ENCODE measurements at regions not wholly inside any gene's neighbourhood (a gene's known extent, or its start where the extent isn't known, plus 50 kb on each side); places are given as distances from the start of the nearest gene placed in this dataset.
"Not testable (repeated sequence)": the region's sequence is repeated elsewhere in the genome, so short reads cannot be mapped to it uniquely, and the experiment has no call there.

DNA sequence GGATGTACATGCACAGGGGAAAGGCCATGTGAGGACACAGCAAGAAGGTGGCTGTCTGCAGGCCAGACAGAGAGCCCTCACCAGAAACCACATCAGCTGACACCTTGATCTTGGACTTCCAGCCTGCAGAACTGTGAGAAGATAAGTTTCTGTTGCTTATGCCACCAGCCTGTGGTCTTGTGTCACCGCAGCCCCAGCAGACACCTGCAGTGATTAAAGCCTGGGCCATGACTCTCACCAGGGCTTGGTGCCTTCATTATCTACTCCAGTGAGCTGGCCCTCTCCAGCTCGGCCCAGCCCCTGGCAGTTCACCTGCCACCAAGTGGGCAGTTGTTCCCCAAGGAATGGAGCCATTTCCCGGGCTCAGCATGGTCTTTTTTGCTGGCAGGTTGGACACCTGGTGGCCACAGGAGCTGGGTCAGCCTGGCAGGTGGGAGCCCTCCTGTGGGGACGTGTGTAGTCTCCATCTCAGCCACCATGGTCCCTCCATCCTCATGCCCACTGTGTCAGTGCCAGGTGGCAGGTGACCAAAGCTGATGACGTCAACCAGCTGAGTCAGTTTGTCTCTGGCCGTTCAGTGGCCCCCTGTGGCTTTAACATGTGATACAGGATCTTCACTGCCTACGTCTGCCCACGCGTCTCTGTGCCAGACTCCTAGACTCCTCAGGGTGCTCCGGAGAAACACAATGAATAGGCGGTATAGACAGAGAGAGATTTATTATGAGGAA lies 99.9 kb upstream of the PPP1R26 start:
- no peak for DNase-seq (ENCODE audit: low spot score)

DNA sequence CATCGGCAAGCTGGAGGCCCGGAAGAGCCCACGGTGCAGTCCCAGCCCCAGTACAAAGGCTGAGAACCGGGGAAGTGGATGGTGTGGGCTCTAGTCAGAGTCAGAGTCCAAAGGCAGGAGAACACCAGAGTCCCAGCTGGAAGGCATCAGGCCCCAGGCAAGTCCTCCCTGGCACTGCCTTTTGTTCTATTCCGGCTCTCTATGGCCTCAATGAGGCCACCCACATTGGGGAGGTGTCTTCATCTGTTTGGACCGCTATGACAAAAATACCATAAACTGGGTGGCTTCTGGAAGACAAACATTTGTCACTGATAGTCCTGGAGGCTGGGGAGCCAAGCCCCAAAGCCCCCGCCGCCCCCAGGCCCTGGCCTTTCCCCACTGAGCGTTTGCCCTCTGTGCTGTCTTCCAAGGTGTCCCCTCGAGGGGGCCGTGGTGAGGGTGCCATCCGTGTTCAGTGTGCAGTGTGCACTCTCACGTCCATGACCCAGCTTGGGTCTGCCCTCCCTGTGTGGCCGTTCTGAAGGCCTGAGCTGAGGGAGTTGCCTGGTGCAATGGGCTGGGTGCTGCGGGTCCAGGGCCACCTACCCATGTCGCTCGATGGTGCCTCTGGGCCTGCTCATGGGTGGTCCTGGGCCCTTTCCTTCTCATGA lies 99.1 kb upstream of the PPP1R26 start:
- no peak for DNase-seq (ENCODE audit: low spot score)

DNA sequence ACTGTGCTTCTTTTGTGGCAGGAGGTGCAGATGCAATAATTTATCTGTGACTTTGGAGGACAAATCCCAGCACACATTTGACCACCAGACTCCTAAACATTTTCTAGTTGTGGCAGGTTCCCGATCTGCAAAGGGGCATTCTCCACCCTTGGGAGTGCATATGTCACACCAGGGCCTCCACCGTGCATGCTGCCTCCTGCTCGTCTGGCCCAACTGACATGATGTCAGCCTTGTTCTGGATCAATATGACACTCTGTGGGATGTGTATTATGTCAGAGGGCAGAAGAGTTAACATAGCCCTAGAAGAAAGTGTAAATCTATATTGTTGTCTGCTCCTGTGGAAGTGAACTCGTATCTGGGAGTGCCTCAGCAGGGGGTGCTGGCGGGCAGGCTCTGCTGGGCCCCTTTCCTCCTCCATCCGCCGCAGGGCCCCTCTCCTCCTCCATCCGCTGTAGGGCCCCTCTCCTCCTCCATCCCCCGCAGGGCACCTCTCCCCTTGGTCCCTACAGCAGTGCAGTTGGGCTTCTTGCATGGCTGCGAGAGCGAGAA lies 97.7 kb upstream of the PPP1R26 start:
- DNase-seq (ENCODE audit: low spot score), result no peak

DNA sequence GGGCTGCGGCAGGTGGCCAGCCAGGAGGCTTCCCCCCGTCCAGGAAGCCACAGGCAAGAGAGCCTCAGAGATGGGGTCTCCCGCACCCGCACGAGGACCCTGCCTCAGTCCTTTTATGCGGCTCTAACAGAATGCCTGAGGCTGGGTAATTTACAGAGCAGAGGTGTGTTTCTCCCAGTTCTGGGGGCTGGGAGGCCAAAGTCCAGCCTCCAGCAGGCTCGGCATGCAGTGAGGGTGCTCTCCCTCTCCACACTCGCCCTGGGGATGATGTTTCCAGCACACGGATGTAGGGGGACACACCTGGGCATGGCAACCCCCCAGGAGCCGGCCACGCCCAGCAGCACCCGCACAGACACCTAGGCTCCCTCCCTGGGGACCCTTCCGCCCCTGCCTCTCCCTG lies 95.4 kb upstream of the PPP1R26 start:
- DNase-seq (ENCODE audit: low spot score), result no peak

DNA sequence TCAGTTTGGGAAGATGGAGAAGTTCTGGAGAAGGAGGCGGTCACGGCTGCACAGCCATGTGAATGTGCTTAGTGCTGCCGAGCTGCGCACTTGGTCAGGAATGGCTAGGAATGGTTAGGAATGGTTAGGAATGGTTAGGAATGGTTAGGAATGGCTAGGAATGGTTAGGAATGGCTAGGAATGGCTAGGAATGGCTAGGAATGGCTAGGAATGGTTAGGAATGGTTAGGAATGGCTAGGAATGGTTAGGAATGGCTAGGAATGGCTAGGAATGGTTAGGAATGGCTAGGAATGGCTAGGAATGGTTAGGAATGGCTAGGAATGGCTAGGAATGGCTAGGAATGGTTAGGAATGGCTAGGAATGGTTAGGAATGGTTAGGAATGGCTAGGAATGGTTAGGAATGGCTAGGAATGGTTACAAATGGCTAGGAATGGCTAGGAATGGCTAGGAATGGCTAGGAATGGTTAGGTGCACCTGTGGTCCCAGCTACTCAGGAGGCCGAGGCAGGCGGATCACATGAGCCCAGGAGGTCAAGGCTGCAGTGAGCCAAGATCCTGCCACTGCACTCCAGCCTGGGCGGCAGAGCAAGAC lies 94.7 kb upstream of the PPP1R26 start:
- not testable (repeated sequence) for DNase-seq (ENCODE audit: low spot score)

DNA sequence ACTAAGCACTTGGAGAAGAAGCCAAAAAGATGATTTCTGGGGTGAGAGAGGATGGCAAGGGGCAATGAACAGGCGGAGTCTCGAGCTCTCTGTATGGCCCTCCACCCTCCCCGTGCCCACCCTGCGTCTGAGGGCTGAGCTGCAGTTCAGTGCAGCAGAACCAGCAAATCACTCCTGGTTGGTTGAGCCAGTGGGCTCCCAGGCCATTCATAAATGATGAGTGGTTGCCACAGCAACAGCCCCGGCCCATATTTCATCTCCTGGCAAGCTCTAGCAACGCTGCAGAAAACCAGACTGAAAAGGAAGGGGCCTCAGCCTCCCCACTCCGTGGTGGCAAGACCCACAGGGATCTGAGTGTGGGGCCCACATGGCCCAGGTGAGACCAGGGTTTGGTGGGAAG lies 93.8 kb upstream of the PPP1R26 start:
- DNase-seq (ENCODE audit: low spot score), result no peak

DNA sequence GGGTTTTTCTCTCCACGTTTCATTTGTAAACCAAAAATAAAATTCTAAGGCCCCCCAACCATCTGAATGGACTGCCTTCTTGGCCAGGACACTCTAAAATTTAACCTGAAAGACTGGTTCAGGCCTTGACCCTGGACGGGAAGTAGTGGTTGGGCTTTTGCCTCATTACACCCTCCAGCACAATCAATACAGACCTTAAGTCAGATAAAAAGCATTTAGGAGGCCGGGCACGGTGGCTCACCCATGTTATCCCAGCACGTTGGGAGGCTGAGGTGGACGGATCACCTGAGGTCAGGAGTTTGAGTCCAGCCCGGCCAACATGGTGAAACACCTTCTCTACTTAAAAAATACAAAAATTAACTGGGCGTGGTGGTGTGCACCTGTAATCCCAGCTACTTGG lies 91.6 kb upstream of the PPP1R26 start:
- no peak for DNase-seq (ENCODE audit: low spot score)

DNA sequence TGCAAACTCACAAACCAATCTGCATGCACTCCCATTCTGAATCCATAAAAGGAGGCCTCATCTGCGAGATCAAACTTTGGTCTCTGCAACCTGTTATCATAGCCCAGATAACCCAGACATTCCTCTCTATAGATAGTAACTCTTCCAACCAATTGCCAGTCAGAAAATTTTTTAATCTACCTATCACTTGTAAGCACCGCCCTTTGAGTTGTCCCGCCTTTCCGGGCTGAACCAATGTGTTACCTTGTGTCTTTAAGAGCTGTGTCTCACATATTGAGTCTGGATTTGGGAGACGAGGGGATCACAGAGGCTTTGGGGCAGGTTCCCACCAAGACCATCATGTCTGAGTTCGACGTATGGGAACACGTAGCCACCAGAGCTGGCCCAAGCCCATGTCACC lies 91.1 kb upstream of the PPP1R26 start:
- no peak for DNase-seq (ENCODE audit: low spot score)

DNA sequence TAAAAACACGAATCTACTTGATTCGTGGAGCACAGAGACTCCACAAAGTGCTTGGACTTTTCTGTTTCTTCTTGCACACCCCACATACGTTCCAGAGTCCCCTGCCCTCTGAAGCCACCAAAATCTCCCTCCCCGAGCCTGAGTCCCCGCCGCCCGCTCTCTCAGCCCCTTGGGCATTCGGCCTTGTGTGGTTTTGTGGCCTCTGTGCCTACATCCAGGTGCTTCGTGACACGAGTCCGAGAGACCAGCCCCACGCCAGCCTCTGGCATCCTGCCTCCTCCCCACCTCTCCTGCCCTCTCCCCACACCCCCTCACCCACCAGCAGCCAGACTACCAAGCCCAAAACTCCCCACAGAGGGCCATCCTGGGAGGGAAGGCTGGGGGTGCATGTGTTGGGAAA lies 87.8 kb upstream of the PPP1R26 start:
- no peak for DNase-seq (ENCODE audit: low spot score)

DNA sequence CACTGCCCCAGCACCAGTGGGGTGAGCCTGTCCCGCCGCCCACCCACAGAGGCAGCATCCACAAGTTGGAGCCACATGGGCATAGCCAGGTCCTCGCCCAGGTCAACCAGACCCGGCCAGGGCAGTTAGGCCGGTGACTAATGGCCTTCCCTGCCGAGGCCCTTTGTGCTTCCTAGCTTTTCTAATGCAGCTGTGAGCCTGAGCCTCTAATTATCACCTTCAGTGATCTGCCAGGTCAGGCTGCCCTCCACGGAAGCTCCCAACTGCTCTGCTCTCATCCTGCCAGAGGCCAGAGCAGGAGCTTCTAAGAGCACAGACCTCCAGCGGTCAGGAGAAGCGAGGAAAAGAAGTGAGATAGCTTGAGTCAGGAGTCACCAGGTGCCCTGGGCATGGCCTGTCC lies 87.1 kb upstream of the PPP1R26 start:
- DNase-seq (ENCODE audit: low spot score), result no peak

DNA sequence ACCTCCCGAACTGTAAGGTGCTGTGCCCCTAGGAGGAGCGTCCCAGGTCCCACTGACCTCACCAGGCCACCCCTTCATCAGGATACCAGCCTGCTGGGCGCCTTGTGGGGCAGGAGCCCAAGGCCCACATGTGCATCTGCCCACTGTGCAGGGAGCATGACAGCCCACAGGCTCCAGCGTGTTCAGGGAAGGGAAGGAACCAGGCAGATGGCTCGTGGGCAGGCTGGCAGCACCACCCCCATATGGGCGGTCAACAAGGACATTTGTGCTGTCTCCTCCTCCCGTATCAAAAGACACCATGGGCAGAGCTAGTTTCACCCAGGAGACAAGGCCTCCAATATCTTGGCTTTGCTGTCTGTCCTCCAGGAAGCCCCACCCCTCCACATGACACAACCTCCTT lies 85.5 kb upstream of the PPP1R26 start:
- DNase-seq (ENCODE audit: low spot score), result no peak

DNA sequence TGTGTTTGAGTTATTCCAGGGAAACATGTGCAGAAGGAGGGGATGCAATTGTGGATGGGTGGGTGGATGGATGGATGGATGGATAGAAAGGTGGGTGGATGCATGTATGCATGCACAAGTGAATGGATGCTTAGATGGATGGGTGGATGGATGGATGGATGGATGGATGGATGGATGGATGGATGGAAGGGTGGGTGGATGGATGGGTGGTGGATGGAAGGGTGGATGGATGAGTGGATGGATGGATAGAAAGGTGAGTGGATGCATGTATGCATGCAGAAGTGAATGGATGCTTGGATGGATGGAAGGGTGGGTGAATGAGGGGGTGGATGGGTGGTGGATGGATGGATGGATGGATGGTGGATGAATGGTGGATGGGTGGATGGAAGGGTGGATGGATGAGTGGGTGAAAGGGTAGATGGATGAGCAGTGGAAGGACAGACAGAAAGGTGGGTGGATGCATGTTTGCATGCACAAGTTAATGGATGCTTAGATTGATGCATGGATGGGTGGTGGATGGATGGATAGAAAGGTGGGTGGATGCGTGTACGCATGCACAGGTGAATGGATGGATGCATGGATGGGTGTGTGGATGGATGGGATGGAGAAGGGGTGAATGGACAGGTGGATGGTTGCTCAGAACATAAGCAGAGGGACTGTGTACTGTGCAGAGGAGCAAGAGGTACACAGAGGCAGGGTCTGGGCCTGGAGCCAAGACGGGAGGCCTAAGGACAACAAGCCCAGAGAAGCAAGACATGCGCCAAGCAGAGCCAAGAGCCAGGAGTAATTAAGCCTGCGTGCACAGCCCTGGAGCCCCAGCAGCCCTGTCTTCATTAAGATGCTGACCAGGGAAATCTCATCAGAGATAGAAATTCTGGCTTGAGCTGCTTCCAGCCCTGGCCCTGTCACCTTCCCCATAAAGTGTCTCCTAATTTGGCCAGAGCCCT lies 84.6 kb upstream of the PPP1R26 start:
- no peak for DNase-seq (ENCODE audit: low spot score)

DNA sequence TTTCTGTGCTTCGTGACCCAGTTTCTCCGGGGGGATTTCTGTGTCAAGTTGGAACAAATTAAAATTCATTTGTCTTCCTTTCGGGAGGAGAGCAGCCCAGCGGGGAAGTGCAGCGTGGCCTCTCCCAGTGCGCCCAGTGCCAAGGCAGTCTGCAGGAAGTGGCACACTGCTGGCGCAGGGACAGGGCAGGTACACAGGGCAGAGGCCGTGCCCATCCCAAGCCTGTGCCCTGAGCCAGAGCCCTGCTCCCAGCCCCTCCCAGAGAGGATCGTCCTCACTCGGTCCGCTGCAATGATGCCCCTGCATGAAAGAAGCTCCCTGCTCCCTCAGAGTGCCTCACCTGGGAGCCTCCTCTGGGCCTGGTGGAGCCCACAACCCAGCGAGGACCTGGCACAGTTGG lies 82.4 kb upstream of the PPP1R26 start:
- DNase-seq (ENCODE audit: low spot score), result no peak

DNA sequence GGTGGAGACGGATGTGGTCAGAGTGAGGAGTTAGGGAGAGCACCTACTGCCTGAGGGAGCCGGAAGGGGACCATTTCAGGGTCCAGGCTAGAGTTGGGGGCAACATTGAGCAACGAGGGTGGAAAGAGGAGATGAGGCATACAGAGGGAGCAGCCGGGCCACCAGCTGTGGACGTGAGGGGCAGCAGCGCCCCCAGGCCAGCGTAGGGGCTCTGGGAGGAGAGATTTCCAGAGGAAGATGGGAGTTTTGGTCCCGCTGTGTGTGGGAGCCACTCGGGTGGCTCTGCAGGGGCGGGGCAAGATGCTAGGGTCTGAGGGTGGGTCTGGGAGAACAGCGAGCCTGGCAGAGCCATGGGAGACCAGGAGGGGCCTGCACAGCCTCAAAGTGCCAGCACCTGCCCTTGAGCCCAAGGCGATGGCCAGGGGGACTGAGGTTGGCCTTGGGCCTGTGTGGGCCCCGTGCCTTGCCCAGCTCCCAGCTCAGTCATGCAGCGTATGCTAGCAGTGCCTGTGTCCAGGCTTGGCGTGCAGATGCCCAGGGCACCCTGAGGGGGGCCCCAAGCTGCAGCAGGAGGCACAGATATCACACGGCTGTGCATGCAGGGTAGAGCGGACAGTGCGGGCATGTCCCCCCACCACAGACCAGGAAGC lies 80.5 kb upstream of the PPP1R26 start:
- no peak for DNase-seq (ENCODE audit: low spot score)

DNA sequence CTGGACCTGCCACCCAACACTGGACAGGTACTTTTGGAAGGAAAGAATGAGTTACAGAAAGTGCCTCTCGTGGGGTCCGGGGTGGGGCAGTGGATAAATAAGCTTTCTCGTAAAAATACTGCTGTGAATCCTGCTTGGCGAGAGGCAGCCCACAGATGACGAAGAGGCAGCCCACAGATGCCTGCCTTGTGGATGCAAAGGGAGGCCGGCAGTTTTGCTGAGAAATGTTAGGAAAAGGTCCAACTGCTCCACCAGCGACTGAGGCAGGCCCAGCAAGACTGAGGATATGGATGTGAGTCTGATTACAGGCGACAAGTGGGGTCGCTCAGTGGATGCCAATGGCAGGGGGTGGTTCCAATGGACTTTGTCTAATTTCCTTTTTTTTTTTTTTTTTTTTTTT lies 79.1 kb upstream of the PPP1R26 start:
- no peak for DNase-seq (ENCODE audit: low spot score)

DNA sequence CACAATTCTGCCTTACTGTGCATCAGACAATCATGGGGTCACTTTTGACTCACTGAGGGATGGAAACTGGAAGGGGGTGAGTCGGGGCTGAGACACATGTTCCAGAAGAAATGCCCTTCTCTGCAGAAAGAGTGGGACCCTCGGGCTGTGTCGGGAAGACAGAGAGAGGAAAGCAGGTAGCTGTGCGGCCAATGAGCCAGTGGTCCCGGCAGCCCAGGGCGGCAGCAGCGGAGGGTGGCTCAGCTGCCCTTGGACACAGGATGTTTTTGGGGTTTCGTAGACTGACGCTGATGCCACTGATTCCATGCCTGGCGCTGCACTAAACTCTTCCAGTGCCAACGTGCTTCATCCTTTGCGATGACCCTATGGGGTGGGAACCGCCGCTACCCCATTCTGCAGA lies 78.4 kb upstream of the PPP1R26 start:
- no peak for DNase-seq (ENCODE audit: low spot score)

DNA sequence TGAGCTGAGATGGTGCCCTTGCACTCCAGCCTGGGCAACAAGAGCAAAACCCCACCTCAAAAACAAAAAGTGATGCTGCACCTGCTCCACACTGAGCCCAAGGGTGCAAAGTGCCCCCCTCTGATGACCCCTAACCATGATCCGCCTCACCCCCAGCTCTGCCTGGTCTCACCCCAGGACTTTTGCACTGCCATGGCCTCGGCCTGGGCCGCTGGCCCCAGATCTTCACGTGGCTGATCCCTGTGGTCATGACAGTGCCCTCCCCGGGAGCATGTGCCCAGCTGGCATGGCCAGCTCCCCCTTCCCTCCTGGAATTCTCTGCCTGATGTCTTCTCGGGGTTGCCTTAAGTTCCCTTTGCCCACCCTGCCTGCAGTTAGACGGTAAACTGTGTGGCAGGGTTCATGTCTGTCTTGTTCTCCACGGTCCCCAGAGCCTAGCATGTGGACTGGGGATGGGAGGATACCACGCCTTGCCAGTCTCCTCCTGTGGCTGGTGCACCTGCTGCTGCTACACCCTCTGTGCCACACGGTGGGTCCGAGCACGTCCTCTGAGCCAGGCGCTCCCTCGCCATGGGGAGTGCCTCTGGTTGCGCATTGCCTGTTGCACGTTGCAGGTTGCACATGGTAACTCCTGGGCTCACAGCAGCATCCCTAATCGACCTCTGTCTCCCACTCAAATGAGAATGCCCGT lies 77.4 kb upstream of the PPP1R26 start:
- DNase-seq (ENCODE audit: low spot score), result no peak

DNA sequence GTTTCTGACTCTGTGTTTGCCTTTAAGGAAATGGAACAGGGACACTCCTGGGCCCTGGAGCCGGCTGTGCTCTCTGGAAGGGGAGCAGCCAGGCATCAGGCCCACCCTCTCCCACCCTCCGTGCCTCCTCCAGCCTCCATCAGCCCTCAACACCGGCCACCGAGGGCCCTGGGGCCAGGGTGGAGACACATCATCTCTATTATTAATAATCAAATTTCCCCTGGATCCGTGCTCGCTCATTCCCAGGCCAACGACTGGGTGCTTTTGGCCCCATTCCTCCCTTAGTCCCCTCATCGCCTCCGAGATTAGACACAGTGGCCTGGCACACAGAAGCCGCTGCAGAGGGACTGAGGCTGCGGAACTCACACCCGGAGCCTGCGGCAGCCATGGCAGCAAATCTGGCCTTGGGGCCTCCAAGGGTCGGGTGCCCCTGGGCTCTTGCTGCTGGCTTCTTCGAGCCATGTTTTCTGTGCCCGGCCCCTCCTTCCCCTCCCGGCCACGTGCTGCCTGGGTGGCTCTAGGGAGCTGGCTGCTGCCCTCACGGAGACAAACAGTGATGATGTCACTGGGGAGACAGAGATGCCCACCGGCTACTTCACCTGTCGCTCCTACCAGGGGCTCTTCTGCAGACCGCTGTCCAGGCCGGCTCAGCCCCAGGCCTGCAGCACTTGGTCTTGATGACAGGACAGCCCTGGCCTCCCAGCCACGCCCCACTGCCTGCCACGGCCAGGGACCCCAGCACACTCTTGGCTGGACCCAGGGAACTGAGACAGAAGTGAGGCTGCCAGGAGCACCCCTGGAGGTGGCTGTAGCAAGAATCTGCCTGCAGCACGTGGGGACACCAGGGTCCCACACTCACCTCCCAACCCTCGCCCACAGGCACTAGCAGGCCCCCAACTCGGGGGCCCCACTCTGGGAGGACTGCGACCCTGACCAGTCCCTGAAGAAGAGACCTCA lies 76.6 kb upstream of the PPP1R26 start:
- DNase-seq (ENCODE audit: low spot score), result no peak

DNA sequence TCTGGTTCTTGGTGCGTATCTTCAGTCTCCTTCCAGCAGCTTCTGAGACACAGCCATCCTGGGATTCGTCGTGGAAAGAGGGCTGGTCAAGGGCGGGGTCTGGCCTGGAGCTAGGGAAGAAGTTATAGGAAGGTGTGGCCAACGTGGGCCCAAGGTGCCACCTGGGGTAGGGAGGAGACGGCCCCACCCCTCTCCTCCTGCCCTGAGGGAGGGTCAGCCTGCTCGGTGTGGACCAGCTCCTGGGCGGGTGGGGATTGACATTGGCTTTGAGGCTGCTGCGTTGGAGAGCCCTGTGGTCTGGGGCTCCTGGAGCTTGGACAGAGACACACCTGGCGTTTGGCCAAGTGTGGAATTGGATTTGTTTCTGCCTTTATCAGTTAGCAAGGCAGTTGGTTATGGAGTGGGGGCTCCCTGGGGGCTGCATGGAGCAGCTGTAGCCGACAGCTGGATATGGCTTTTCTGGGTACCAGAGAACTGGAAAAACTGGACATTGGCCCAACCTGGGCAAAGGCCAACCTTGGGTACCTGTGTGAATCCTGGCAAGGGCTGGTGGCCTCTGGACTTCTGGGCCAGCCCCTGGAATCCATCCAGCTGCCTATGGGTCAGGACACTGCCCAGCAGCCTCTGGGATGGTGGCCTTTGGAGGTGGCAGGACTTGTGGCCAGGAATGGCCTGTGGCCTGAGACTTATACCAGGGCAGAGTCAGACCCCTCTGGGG lies 75.7 kb upstream of the PPP1R26 start:
- no peak for DNase-seq (ENCODE audit: low spot score)
